IMR-90 (cell line): ENCODE measurements at regions not wholly inside any gene's neighbourhood (a gene's known extent, or its start where the extent isn't known, plus 50 kb on each side); places are given as distances from the start of the nearest gene placed in this dataset.

ENCODE experiments used
- BHLHE40 ChIP-seq: fragments of 150-350 bp; IDR thresholded peaks from 2 replicates; pipeline ENCODE4 v1.6.1; 2016; ENCODE audit warnings: mild to moderate bottlenecking, low read depth, low read length
- CEBPB ChIP-seq: IDR thresholded peaks from 2 replicates; pipeline ENCODE4 v1.6.1; 2012; ENCODE audit warnings: low read depth, low read length, improper control_type of control experiment
- CHD1 ChIP-seq: IDR thresholded peaks from 2 replicates; pipeline ENCODE4 v1.6.1; 2012; ENCODE audit warnings: low read depth, low read length, improper control_type of control experiment
- FOS ChIP-seq: fragments of 150-350 bp; IDR thresholded peaks from 2 replicates; pipeline ENCODE4 v1.6.1; 2016; ENCODE audit warnings: low read depth, low read length
- MAFK ChIP-seq: IDR thresholded peaks from 2 replicates; pipeline ENCODE4 v1.6.1; 2012; ENCODE audit warnings: low read depth, low read length, improper control_type of control experiment
- MXI1 ChIP-seq: IDR thresholded peaks from 2 replicates; pipeline ENCODE4 v1.6.1; 2012; ENCODE audit warnings: low read depth, mild to moderate bottlenecking, low read length, moderate library complexity, borderline replicate concordance
- NFE2L2 ChIP-seq: fragments of 150-350 bp; IDR thresholded peaks from 2 replicates; pipeline ENCODE4 v1.6.1; 2016; ENCODE audit warnings: low read depth, mild to moderate bottlenecking, low read length
- POLR2A ChIP-seq: IDR thresholded peaks from 2 replicates; pipeline ENCODE4 v1.6.1; 2012; ENCODE audit warnings: mild to moderate bottlenecking, low read depth, low read length
- RAD21 ChIP-seq: IDR thresholded peaks from 2 replicates; pipeline ENCODE4 v1.6.1; 2012; ENCODE audit warnings: low read length, improper control_type of control experiment
- RFX5 ChIP-seq: IDR thresholded peaks from 2 replicates; pipeline ENCODE4 v1.8.0; 2012; ENCODE audit warnings: low read depth, mild to moderate bottlenecking, low read length, moderate library complexity
- TF ChIP-seq, protein P1 (sequence below): conservative IDR thresholded peaks from 2 replicates; pipeline ENCODE4 v1.5.1; 2012; ENCODE audit warnings: mild to moderate bottlenecking, low read depth, low read length, improper control_type of control experiment
- TF ChIP-seq, protein P2 (sequence below): fragments of 150-350 bp; IDR thresholded peaks from 2 replicates; pipeline ENCODE4 v1.6.1; 2017; ENCODE audit warnings: mild to moderate bottlenecking, antibody characterized with exemption, low read length, low read depth
- TF ChIP-seq, protein P3 (sequence below): fragments of 150-350 bp; IDR thresholded peaks from 2 replicates; pipeline ENCODE4 v1.6.1; 2016; ENCODE audit warnings: low read depth, mild to moderate bottlenecking, low read length, moderate library complexity, borderline replicate concordance

DNA sequence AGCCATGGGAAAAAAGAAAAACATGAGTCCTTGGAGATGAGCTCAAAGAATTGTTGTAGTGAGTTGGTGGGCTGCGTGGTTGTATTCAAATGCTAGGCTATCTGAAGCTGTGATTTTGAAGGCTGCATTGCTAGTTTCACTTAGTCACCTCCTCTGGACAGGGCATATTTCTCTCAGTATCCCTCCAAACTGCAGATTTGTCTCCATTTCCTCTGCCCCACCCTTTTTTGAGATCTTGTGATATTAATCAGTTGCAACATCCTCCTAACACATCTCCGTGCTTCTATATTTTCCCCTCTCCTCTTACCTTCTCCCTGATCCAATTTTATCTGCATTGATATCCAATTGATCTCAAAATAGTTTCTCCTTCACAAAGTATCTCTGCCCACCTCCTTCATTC is 1048.0 kb upstream of the WWC1 start:
- TF ChIP-seq, protein P1, sequence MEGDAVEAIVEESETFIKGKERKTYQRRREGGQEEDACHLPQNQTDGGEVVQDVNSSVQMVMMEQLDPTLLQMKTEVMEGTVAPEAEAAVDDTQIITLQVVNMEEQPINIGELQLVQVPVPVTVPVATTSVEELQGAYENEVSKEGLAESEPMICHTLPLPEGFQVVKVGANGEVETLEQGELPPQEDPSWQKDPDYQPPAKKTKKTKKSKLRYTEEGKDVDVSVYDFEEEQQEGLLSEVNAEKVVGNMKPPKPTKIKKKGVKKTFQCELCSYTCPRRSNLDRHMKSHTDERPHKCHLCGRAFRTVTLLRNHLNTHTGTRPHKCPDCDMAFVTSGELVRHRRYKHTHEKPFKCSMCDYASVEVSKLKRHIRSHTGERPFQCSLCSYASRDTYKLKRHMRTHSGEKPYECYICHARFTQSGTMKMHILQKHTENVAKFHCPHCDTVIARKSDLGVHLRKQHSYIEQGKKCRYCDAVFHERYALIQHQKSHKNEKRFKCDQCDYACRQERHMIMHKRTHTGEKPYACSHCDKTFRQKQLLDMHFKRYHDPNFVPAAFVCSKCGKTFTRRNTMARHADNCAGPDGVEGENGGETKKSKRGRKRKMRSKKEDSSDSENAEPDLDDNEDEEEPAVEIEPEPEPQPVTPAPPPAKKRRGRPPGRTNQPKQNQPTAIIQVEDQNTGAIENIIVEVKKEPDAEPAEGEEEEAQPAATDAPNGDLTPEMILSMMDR = no peak
- TF ChIP-seq POLR2A (no peak), RFX5 (no peak), MAFK (no peak), RAD21 (no peak), FOS (no peak), BHLHE40 (no peak), MXI1 (no peak), CHD1 (no peak), NFE2L2 (no peak), CEBPB (no peak)
- TF ChIP-seq, protein P2, sequence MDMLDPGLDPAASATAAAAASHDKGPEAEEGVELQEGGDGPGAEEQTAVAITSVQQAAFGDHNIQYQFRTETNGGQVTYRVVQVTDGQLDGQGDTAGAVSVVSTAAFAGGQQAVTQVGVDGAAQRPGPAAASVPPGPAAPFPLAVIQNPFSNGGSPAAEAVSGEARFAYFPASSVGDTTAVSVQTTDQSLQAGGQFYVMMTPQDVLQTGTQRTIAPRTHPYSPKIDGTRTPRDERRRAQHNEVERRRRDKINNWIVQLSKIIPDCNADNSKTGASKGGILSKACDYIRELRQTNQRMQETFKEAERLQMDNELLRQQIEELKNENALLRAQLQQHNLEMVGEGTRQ = no peak
- TF ChIP-seq, protein P3, sequence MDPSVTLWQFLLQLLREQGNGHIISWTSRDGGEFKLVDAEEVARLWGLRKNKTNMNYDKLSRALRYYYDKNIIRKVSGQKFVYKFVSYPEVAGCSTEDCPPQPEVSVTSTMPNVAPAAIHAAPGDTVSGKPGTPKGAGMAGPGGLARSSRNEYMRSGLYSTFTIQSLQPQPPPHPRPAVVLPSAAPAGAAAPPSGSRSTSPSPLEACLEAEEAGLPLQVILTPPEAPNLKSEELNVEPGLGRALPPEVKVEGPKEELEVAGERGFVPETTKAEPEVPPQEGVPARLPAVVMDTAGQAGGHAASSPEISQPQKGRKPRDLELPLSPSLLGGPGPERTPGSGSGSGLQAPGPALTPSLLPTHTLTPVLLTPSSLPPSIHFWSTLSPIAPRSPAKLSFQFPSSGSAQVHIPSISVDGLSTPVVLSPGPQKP = no peak
